A549 (cell line): ENCODE measurements at regions not wholly inside any gene's neighbourhood (a gene's known extent, or its start where the extent isn't known, plus 50 kb on each side); places are given as distances from the start of the nearest gene placed in this dataset.

ENCODE experiments used
- ATAC-seq, 2 experiments: fragments of 200-7000 bp in 1 of 2; fragments of >200 bp in 1 of 2; cut with Nextera tagmentation in 1 of 2; cut with Tn5 transposase in 1 of 2; 3 replicates each; pipeline versions ENCODE4 v1.8.0 to v1.9.1; 2018 to 2020; ENCODE audit warnings: mild to moderate bottlenecking in 1 of 2, moderate library complexity in 1 of 2
- CTCF ChIA-PET: fragments of 300-600 bp; sonication (Branson Sonifier 250); formaldehyde crosslinking; extraction: SDS; loops from one replicate; lab custom pipeline; 2021; ENCODE audit warnings: antibody characterized with exemption, inconsistent platforms; lab: Yijun Ruan, JAX
- POLR2A ChIA-PET: fragments of 350-600 bp; formaldehyde crosslinking; extraction: SDS; loops from one replicate; lab custom pipeline; 2021; ENCODE audit warnings: antibody characterized with exemption, inconsistent platforms; lab: Yijun Ruan, JAX
- DNase-seq, 2 experiments: peaks; one replicate each; pipeline versions ENCODE4 v3.0.0 to v3.0.0-alpha.2; 2011 to 2016; ENCODE audit warnings: low read depth in 1 of 2, low spot score in 1 of 2
- FAIRE-seq: peaks from 2 replicates; lab custom pipeline; 2011; peaks lifted over from hg19 to GRCh38; lab: Jason Lieb, UNC
- H3K27ac ChIP-seq, 2 experiments: fragments of >200 bp; sonication (Bioruptor Twin); formaldehyde crosslinking; 3 replicates each; pipeline ENCODE4 v1.5.1; 2016 to 2017
- H3K4me1 ChIP-seq: fragments of >200 bp; sonication (Bioruptor Twin); formaldehyde crosslinking; 3 replicates; pipeline ENCODE4 v1.6.1; 2016
- H3K4me2 ChIP-seq: fragments of >200 bp; sonication (Bioruptor Twin); formaldehyde crosslinking; 3 replicates; pipeline ENCODE4 v1.6.1; 2016
- H3K4me3 ChIP-seq: fragments of >200 bp; sonication (Bioruptor Twin); formaldehyde crosslinking; 3 replicates; pipeline ENCODE4 v1.5.1; 2016
- H3K9me3 ChIP-seq: fragments of >200 bp; sonication (Bioruptor Twin); formaldehyde crosslinking; 3 replicates; pipeline ENCODE4 v1.6.1; 2016
- BHLHE40 ChIP-seq: IDR thresholded peaks from 2 replicates; pipeline ENCODE4 v1.6.1; 2012; ENCODE audit warnings: low read depth, low read length, inconsistent platforms
- CHD2 ChIP-seq: fragments of 150-350 bp; IDR thresholded peaks from 2 replicates; pipeline ENCODE4 v1.6.1; 2014; ENCODE audit warnings: low read length; ENCODE audit not compliant: partially characterized antibody
- EHMT2 ChIP-seq: fragments of 200-600 bp; sonication (generic); IDR thresholded peaks from 2 replicates; pipeline ENCODE4 v1.6.1; 2016; ENCODE audit warnings: antibody characterized with exemption, low read depth, mild to moderate bottlenecking, moderate library complexity
- ESRRA ChIP-seq: fragments of 150-350 bp; IDR thresholded peaks from 2 replicates; pipeline ENCODE4 v1.6.1; 2014; ENCODE audit warnings: mild to moderate bottlenecking, low read length, borderline replicate concordance
- FOSB ChIP-seq: fragments of 250-450 bp; sonication (Bioruptor Pico); IDR thresholded peaks from 2 replicates; pipeline ENCODE4 v1.5.0; 2020; ENCODE audit warnings: mild to moderate bottlenecking, moderate library complexity
- HEYL ChIP-seq: fragments of 250-450 bp; sonication (Bioruptor Pico); IDR thresholded peaks from 2 replicates; pipeline ENCODE4 v1.8.0; 2021; ENCODE audit warnings: mild to moderate bottlenecking, moderate library complexity
- HOXA7 ChIP-seq: fragments of 250-450 bp; sonication (Bioruptor Pico); IDR thresholded peaks from 2 replicates; pipeline ENCODE4 v1.5.0; 2020; ENCODE audit warnings: mild to moderate bottlenecking, moderate library complexity
- HOXB5 ChIP-seq: fragments of 250-450 bp; sonication (Bioruptor Pico); IDR thresholded peaks from 2 replicates; pipeline ENCODE4 v1.5.0; 2020; ENCODE audit warnings: mild to moderate bottlenecking, moderate library complexity
- KDM1A ChIP-seq: fragments of 200-600 bp; sonication (generic); IDR thresholded peaks from 2 replicates; pipeline ENCODE4 v1.6.1; 2016; ENCODE audit warnings: low read depth, mild to moderate bottlenecking
- MAFK ChIP-seq: fragments of 450-650 bp; IDR thresholded peaks from 2 replicates; pipeline ENCODE4 v1.6.1; 2014; ENCODE audit not compliant: partially characterized antibody
- MYC ChIP-seq: IDR thresholded peaks from 2 replicates; pipeline ENCODE4 v1.6.1; 2012; ENCODE audit warnings: mild to moderate bottlenecking, inconsistent platforms, low read length, improper control_type of control experiment, borderline replicate concordance
- NPAS2 ChIP-seq: fragments of 250-450 bp; sonication (Bioruptor Pico); IDR thresholded peaks from 2 replicates; pipeline ENCODE4 v1.8.0; 2022; ENCODE audit warnings: mild to moderate bottlenecking, moderate library complexity, borderline replicate concordance
- NR3C1 ChIP-seq: fragments of >200 bp; sonication (Bioruptor Twin); formaldehyde crosslinking; IDR thresholded peaks from 3 replicates; pipeline ENCODE4 v1.6.1; 2017
- PBX3 ChIP-seq: IDR thresholded peaks from 2 replicates; pipeline ENCODE4 v1.6.1; 2012
- PHF8 ChIP-seq: fragments of 200-600 bp; sonication (generic); IDR thresholded peaks from 2 replicates; pipeline ENCODE4 v1.6.1; 2016; ENCODE audit warnings: low read depth, mild to moderate bottlenecking, antibody characterized with exemption, moderate library complexity, borderline replicate concordance
- POLR2AphosphoS2 ChIP-seq: conservative IDR thresholded peaks from 2 replicates; pipeline ENCODE4 v1.6.1; 2012; ENCODE audit warnings: low read length, improper control_type of control experiment, inconsistent platforms
- RARB ChIP-seq: fragments of 250-450 bp; sonication (Bioruptor Pico); IDR thresholded peaks from 2 replicates; pipeline ENCODE4 v1.8.0; 2021; ENCODE audit warnings: mild to moderate bottlenecking, moderate library complexity
- RCOR1 ChIP-seq: fragments of 150-350 bp; IDR thresholded peaks from 2 replicates; pipeline ENCODE4 v1.6.1; 2014; ENCODE audit warnings: antibody characterized with exemption, low read length, low read depth
- RNF2 ChIP-seq: fragments of 200-600 bp; sonication (generic); IDR thresholded peaks from 2 replicates; pipeline ENCODE4 v1.6.1; 2016; ENCODE audit warnings: low read depth, mild to moderate bottlenecking, antibody characterized with exemption, moderate library complexity, borderline replicate concordance
- TFCP2L1 ChIP-seq: fragments of 250-450 bp; sonication (Bioruptor Pico); IDR thresholded peaks from 2 replicates; pipeline ENCODE4 v1.5.0; 2021; ENCODE audit warnings: mild to moderate bottlenecking
- TP53 ChIP-seq: fragments of 250-450 bp; sonication (Bioruptor Pico); IDR thresholded peaks from 2 replicates; pipeline ENCODE4 v1.5.0; 2021; ENCODE audit warnings: mild to moderate bottlenecking, moderate library complexity
- ZFP36 ChIP-seq: fragments of 450-650 bp; IDR thresholded peaks from 2 replicates; pipeline ENCODE4 v1.6.1; 2014; ENCODE audit warnings: borderline replicate concordance; ENCODE audit not compliant: partially characterized antibody
- ZSCAN20 ChIP-seq: fragments of 250-450 bp; sonication (Bioruptor Pico); IDR thresholded peaks from 2 replicates; pipeline ENCODE4 v1.8.0; 2022; ENCODE audit warnings: mild to moderate bottlenecking, moderate library complexity
- WGBS: methylation state at CpG from one replicate; pipeline ENCODE4 v1.1.6; 2017; ENCODE audit errors: missing lambda C conversion rate; 5-methylcytosine and 5-hydroxymethylcytosine counted together
- TF ChIP-seq, protein P1 (sequence below): fragments of 250-450 bp; sonication (Bioruptor Pico); IDR thresholded peaks from 2 replicates; pipeline ENCODE4 v1.5.0; 2020; ENCODE audit warnings: low read depth, mild to moderate bottlenecking, moderate library complexity
- TF ChIP-seq, protein P2 (sequence below): IDR thresholded peaks from 2 replicates; pipeline ENCODE4 v1.6.1; 2012; ENCODE audit warnings: low read depth, borderline replicate concordance
- TF ChIP-seq, protein P3 (sequence below): fragments of 200-600 bp; sonication (generic); IDR thresholded peaks from 2 replicates; pipeline ENCODE4 v1.6.1; 2016; ENCODE audit warnings: antibody characterized with exemption, mild to moderate bottlenecking, moderate library complexity

GRCh38 chr6:74197310-74197709 is 501.3 kb downstream of the CD109 start (continued):
- TF ChIP-seq, protein P1, sequence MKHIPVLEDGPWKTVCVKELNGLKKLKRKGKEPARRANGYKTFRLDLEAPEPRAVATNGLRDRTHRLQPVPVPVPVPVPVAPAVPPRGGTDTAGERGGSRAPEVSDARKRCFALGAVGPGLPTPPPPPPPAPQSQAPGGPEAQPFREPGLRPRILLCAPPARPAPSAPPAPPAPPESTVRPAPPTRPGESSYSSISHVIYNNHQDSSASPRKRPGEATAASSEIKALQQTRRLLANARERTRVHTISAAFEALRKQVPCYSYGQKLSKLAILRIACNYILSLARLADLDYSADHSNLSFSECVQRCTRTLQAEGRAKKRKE (CRISPR knock-in tag) = no peak
- no peak for TF ChIP-seq NR3C1
- TF ChIP-seq HOXA7 (CRISPR knock-in tag) = no peak
- no peak for TF ChIP-seq TP53 (CRISPR knock-in tag)

GRCh38 chr6:74187811-74188210 is 491.8 kb downstream of the CD109 start:
- no peaks in the 10 kb centered on the region for H3K9me3 ChIP-seq
- TF ChIP-seq NR3C1 (no peak), EHMT2 (no peak), NPAS2 (CRISPR knock-in tag) (no peak), RARB (CRISPR knock-in tag) (no peak), HOXA7 (CRISPR knock-in tag) (no peak), MYC (no peak), TFCP2L1 (no peak), HOXB5 (CRISPR knock-in tag) (no peak), RNF2 (no peak), ZSCAN20 (CRISPR knock-in tag) (no peak), HEYL (CRISPR knock-in tag) (no peak), KDM1A (no peak), RCOR1 (no peak), FOSB (CRISPR knock-in tag) (no peak)
- TF ChIP-seq, protein P2, sequence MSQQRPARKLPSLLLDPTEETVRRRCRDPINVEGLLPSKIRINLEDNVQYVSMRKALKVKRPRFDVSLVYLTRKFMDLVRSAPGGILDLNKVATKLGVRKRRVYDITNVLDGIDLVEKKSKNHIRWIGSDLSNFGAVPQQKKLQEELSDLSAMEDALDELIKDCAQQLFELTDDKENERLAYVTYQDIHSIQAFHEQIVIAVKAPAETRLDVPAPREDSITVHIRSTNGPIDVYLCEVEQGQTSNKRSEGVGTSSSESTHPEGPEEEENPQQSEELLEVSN = no peak
- no peak overlapping the region for H3K27ac ChIP-seq
- ATAC-seq = no peak
- no peak overlapping the region for H3K4me2 ChIP-seq
- H3K4me1 ChIP-seq = no peaks in the 10 kb centered on the region
- no peak overlapping the region for H3K4me3 ChIP-seq
- WGBS = 67% methylated on average over 3 of the region's 3 CpGs
- DNase-seq = no peak
- ChIA-PET CTCF (no interaction called here), POLR2A (no interaction called here)
- FAIRE-seq = no peak

- ChIA-PET POLR2A (no interaction called here), CTCF (no interaction called here)
- WGBS = 33% methylated on average over 5 of the region's 5 CpGs
- Histone ChIP-seq H3K4me3 (no peak overlapping the region), H3K4me2 (no peak overlapping the region), H3K4me1 (no peaks in the 10 kb centered on the region), H3K27ac (no peak overlapping the region), H3K9me3 (no peaks in the 10 kb centered on the region)
- FAIRE-seq (no peak), ATAC-seq (no peak), DNase-seq (no peak)
- no peak for TF ChIP-seq PHF8
- TF ChIP-seq, protein P3, sequence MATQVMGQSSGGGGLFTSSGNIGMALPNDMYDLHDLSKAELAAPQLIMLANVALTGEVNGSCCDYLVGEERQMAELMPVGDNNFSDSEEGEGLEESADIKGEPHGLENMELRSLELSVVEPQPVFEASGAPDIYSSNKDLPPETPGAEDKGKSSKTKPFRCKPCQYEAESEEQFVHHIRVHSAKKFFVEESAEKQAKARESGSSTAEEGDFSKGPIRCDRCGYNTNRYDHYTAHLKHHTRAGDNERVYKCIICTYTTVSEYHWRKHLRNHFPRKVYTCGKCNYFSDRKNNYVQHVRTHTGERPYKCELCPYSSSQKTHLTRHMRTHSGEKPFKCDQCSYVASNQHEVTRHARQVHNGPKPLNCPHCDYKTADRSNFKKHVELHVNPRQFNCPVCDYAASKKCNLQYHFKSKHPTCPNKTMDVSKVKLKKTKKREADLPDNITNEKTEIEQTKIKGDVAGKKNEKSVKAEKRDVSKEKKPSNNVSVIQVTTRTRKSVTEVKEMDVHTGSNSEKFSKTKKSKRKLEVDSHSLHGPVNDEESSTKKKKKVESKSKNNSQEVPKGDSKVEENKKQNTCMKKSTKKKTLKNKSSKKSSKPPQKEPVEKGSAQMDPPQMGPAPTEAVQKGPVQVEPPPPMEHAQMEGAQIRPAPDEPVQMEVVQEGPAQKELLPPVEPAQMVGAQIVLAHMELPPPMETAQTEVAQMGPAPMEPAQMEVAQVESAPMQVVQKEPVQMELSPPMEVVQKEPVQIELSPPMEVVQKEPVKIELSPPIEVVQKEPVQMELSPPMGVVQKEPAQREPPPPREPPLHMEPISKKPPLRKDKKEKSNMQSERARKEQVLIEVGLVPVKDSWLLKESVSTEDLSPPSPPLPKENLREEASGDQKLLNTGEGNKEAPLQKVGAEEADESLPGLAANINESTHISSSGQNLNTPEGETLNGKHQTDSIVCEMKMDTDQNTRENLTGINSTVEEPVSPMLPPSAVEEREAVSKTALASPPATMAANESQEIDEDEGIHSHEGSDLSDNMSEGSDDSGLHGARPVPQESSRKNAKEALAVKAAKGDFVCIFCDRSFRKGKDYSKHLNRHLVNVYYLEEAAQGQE = no peak
- no peak for TF ChIP-seq RCOR1
- TF ChIP-seq CHD2 = no peak
- TF ChIP-seq BHLHE40 = no peak
- no peak for TF ChIP-seq ZFP36
- TF ChIP-seq HEYL (CRISPR knock-in tag) = no peak
- TF ChIP-seq MAFK = no peak
- TF ChIP-seq FOSB (CRISPR knock-in tag) = no peak
- no peak for TF ChIP-seq PBX3
- no peak for TF ChIP-seq POLR2AphosphoS2
- TF ChIP-seq ESRRA = no peak
Observed at GRCh38 chr6:74182992-74183391, 487.0 kb downstream of the CD109 start.
